ENCODE measurements at regions not wholly inside any gene's neighbourhood (a gene's known extent, or its start where the extent isn't known, plus 50 kb on each side); places are given as distances from the start of the nearest gene placed in this dataset.

DNA sequence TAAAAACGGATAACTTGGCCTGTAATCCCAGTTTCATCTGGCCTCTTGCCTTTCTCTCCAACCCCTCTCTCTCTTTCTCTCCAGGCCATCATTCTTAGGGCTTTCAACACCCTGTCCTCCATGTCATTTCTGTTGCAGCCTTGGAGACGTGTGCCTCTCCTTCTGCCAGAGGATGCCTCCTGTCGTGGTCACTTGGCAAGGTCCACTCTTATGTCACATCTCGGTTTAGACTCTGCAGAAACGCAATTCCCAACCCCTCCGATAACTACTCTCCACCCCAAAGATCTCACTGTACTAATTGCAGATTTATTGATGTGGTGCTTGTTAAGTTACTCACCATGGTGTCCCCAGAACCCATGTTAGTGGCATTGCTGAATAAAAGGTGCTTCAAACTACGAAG lies 787.3 kb upstream of the RBFOX1 start:
- DNase-seq (ENCODE audit: low read depth, low spot score): no peak
- POLR2A ChIA-PET: no interaction called here
- TF ChIP-seq, protein P1, sequence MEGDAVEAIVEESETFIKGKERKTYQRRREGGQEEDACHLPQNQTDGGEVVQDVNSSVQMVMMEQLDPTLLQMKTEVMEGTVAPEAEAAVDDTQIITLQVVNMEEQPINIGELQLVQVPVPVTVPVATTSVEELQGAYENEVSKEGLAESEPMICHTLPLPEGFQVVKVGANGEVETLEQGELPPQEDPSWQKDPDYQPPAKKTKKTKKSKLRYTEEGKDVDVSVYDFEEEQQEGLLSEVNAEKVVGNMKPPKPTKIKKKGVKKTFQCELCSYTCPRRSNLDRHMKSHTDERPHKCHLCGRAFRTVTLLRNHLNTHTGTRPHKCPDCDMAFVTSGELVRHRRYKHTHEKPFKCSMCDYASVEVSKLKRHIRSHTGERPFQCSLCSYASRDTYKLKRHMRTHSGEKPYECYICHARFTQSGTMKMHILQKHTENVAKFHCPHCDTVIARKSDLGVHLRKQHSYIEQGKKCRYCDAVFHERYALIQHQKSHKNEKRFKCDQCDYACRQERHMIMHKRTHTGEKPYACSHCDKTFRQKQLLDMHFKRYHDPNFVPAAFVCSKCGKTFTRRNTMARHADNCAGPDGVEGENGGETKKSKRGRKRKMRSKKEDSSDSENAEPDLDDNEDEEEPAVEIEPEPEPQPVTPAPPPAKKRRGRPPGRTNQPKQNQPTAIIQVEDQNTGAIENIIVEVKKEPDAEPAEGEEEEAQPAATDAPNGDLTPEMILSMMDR (IDR thresholded peaks at IDR 0.05; ENCODE audit: insufficient read depth, low read length, missing control alignments): no peak
- H3K4me3 ChIP-seq (ENCODE audit: low read depth, low read length): no peak overlapping the region
- CTCF ChIA-PET: no interaction called here

DNA sequence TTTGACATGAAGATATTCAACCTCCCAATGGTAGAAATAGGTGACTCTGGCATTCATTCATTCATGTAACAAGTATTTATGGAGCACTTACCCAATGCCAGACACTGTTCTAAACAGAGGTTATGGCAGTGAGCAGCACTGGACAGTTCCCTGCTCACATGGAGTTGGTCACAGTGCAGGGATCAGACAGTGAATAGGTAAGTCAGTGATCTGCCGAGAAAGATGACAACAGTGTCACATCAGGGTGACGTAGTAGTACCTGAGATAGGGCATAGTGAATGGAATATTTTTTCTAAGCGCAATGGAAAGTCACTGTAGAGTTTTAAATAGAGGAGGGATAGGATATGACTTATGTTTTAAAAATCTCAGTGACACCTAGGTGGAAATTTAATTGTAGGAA lies 791.4 kb upstream of the RBFOX1 start:
- DNase-seq (ENCODE audit: low read depth, low spot score): no peak
- ChIA-PET CTCF (no interaction called here), POLR2A (no interaction called here)
- TF ChIP-seq, protein P1 (IDR thresholded peaks at IDR 0.05; ENCODE audit: insufficient read depth, low read length, missing control alignments): no peak
- no peak overlapping the region for H3K4me3 ChIP-seq (ENCODE audit: low read depth, low read length)

DNA sequence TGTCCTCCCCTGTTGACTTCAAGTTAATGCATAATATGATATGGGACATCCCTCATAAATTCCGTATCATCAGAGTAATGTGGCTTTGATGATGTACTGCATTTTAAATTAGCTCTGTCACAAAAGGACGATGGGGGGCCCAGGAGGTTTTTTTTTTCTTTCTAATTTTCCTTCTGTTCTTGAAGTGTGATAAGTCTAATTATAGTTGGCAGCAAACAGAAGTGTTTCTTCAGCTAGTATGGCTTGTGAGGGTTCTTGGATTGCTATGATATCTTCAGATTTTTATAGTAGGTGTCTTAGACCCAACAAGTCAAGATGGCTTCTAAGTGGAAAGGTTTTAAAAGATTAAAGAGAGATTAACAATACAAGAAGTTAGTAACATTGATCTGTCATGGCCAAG lies 796.2 kb upstream of the RBFOX1 start:
- CTCF ChIA-PET: no interaction called here
- no peak overlapping the region for H3K4me3 ChIP-seq (ENCODE audit: low read depth, low read length)
- TF ChIP-seq, protein P1 (IDR thresholded peaks at IDR 0.05; ENCODE audit: insufficient read depth, low read length, missing control alignments): no peak
- DNase-seq (ENCODE audit: low read depth, low spot score): no peak
- POLR2A ChIA-PET: no interaction called here

DNA sequence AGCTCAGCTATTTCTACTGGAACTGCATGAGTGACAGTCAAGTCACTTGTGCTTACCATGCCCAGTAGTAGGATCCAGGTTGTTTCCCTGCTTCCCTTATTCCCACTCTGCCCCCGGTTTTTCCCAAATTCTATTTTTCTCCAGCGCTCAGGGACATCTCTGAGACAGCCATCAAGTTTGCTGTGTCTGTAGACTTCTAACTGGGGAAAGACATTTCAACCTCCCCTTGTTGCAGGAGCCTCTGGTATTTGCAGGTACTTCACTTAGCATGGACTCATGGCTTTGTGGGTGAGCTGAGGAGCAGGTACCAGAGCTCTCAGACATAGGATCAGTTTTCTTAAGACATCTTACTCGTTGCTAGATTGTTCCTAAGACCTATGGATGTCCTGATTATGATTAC lies 801.6 kb upstream of the RBFOX1 start:
- no peak overlapping the region for H3K4me3 ChIP-seq (ENCODE audit: low read depth, low read length)
- POLR2A ChIA-PET: no interaction called here
- CTCF ChIA-PET: no interaction called here

DNA sequence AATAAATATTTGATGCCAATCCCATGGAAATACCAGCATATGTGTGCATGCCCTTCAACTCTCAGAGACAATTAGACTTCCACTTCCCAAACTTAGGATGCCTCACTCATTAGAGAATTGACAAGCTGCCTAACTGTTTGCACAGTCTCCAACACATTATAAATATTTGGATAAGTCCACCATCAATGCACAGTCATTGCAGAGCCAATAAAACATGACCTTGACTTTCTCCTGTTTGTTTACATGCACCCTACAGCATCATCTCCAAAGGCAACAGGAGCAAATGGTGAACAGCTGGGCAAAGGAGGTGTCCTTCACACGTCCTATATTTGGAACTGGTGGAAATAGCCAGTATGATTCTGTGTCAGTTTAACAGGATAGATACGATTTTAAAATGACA lies 804.4 kb upstream of the RBFOX1 start:
- ChIA-PET CTCF (no interaction called here), POLR2A (no interaction called here)
- TF ChIP-seq, protein P1 (IDR thresholded peaks at IDR 0.05; ENCODE audit: insufficient read depth, low read length, missing control alignments): no peak
- H3K4me3 ChIP-seq (ENCODE audit: low read depth, low read length): no peak overlapping the region
- DNase-seq (ENCODE audit: low read depth, low spot score): no peak

More for the DNA sequence above, 801.6 kb upstream of the RBFOX1 start:
- DNase-seq (ENCODE audit: low read depth, low spot score): no peak
- TF ChIP-seq, protein P1 (IDR thresholded peaks at IDR 0.05; ENCODE audit: insufficient read depth, low read length, missing control alignments): no peak

DNA sequence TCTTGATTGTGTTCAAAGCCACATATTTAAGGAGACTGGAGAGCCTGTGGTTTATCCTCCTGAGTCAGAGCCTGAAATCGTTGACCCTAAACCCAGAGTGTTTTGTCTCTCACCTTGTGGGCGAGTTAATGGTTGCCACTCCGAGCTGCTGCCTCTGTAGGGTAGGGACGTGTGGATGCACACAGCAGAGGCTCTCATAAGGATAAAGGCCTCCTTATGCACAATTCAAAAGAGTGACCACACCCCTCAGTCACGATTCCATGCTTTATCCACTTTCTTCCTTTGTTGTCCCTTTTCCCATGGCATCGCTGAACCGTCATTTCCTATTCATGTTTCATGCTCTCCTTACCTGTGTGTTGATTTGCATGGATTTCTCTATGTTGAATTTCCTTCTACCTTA lies 805.0 kb upstream of the RBFOX1 start:
- CTCF ChIA-PET: no interaction called here
- POLR2A ChIA-PET: no interaction called here
- TF ChIP-seq, protein P1 (IDR thresholded peaks at IDR 0.05; ENCODE audit: insufficient read depth, low read length, missing control alignments): no peak
- no peak overlapping the region for H3K4me3 ChIP-seq (ENCODE audit: low read depth, low read length)
- DNase-seq (ENCODE audit: low read depth, low spot score): no peak

Measured in AG04449 (cell line).